ENCODE measurements at regions not wholly inside any gene's neighbourhood (a gene's known extent, or its start where the extent isn't known, plus 50 kb on each side); places are given as distances from the start of the nearest gene placed in this dataset.
"Not testable (repeated sequence)": the region's sequence is repeated elsewhere in the genome, so short reads cannot be mapped to it uniquely, and the experiment has no call there.

GRCh38 chr10:90018819-90019218 lies 317.4 kb downstream of the KIF20B start:
- no peaks in the 10 kb centered on the region for H3K36me3 Mint-ChIP-seq (ENCODE audit: low read depth)
- no peak for DNase-seq (ENCODE audit: low spot score)
- no peak overlapping the region for H3K4me3 Mint-ChIP-seq
- H3K27me3 Mint-ChIP-seq (ENCODE audit: insufficient read depth), result peaks cover 1% of the 10 kb centered on the region
- intact Hi-C loops (cut with micrococcal nuclease), result no loop called here
- no peaks in the 10 kb centered on the region for H3K9me3 Mint-ChIP-seq
- H3K27ac Mint-ChIP-seq, result no peak overlapping the region
- H3K4me1 Mint-ChIP-seq (ENCODE audit: low read depth), result no peaks in the 10 kb centered on the region

GRCh38 chr10:90020506-90020905 lies 319.1 kb downstream of the KIF20B start:
- DNase-seq (ENCODE audit: low spot score), result no peak
- Mint-ChIP-seq H3K27ac (no peak overlapping the region), H3K4me3 (no peak overlapping the region), H3K36me3 (ENCODE audit: low read depth) (no peaks in the 10 kb centered on the region), H3K9me3 (no peaks in the 10 kb centered on the region), H3K4me1 (ENCODE audit: low read depth) (no peaks in the 10 kb centered on the region), H3K27me3 (ENCODE audit: insufficient read depth) (peaks cover 1% of the 10 kb centered on the region)
- intact Hi-C loops (cut with micrococcal nuclease), result no loop called here

- Mint-ChIP-seq H3K27ac (no peak overlapping the region), H3K9me3 (no peaks in the 10 kb centered on the region), H3K4me3 (no peak overlapping the region), H3K4me1 (ENCODE audit: low read depth) (no peaks in the 10 kb centered on the region), H3K27me3 (ENCODE audit: insufficient read depth) (peaks cover 1% of the 10 kb centered on the region), H3K36me3 (ENCODE audit: low read depth) (no peaks in the 10 kb centered on the region)
- DNase-seq (ENCODE audit: low spot score), result no peak
- intact Hi-C loops (cut with micrococcal nuclease), result no loop called here
Observed at GRCh38 chr10:90023950-90024349, 322.6 kb downstream of the KIF20B start.

GRCh38 chr10:90028312-90028711 lies 326.9 kb downstream of the KIF20B start:
- Mint-ChIP-seq H3K27ac (no peak overlapping the region), H3K4me1 (ENCODE audit: low read depth) (no peaks in the 10 kb centered on the region), H3K4me3 (no peak overlapping the region), H3K36me3 (ENCODE audit: low read depth) (no peaks in the 10 kb centered on the region), H3K27me3 (ENCODE audit: insufficient read depth) (no peaks in the 10 kb centered on the region), H3K9me3 (no peaks in the 10 kb centered on the region)
- no peak for DNase-seq (ENCODE audit: low spot score)
- intact Hi-C loops (cut with micrococcal nuclease), result no loop called here

- no peaks in the 10 kb centered on the region for H3K4me1 Mint-ChIP-seq (ENCODE audit: low read depth)
- no peak overlapping the region for H3K27ac Mint-ChIP-seq
- no peak for DNase-seq (ENCODE audit: low spot score)
- no peaks in the 10 kb centered on the region for H3K9me3 Mint-ChIP-seq
- no peak overlapping the region for H3K4me3 Mint-ChIP-seq
- intact Hi-C loops (cut with micrococcal nuclease), result no loop called here
- H3K36me3 Mint-ChIP-seq (ENCODE audit: low read depth), result no peaks in the 10 kb centered on the region
- no peaks in the 10 kb centered on the region for H3K27me3 Mint-ChIP-seq (ENCODE audit: insufficient read depth)
Observed at GRCh38 chr10:90031776-90032175, 330.4 kb downstream of the KIF20B start.

GRCh38 chr10:90032519-90032918 lies 331.1 kb downstream of the KIF20B start:
- H3K27me3 Mint-ChIP-seq (ENCODE audit: insufficient read depth), result no peaks in the 10 kb centered on the region
- H3K4me1 Mint-ChIP-seq (ENCODE audit: low read depth), result no peaks in the 10 kb centered on the region
- H3K36me3 Mint-ChIP-seq (ENCODE audit: low read depth), result no peaks in the 10 kb centered on the region
- no peak for DNase-seq (ENCODE audit: low spot score)
- no peak overlapping the region for H3K4me3 Mint-ChIP-seq
- H3K27ac Mint-ChIP-seq, result no peak overlapping the region
- intact Hi-C loops (cut with micrococcal nuclease), result no loop called here
- H3K9me3 Mint-ChIP-seq, result no peaks in the 10 kb centered on the region

- H3K27me3 Mint-ChIP-seq (ENCODE audit: insufficient read depth); H3K9me3 Mint-ChIP-seq; H3K27ac Mint-ChIP-seq; H3K36me3 Mint-ChIP-seq (ENCODE audit: low read depth); DNase-seq (ENCODE audit: low spot score); H3K4me1 Mint-ChIP-seq (ENCODE audit: low read depth); intact Hi-C loops (cut with micrococcal nuclease); H3K4me3 Mint-ChIP-seq: not testable (repeated sequence)
Observed at GRCh38 chr10:90034862-90035261, 333.5 kb downstream of the KIF20B start.

GRCh38 chr10:90041585-90041984 lies 340.2 kb downstream of the KIF20B start:
- H3K36me3 Mint-ChIP-seq (ENCODE audit: low read depth), result no peaks in the 10 kb centered on the region
- H3K27ac Mint-ChIP-seq, result no peak overlapping the region
- H3K27me3 Mint-ChIP-seq (ENCODE audit: insufficient read depth), result no peaks in the 10 kb centered on the region
- H3K4me3 Mint-ChIP-seq, result no peak overlapping the region
- H3K4me1 Mint-ChIP-seq (ENCODE audit: low read depth), result no peaks in the 10 kb centered on the region
- DNase-seq (ENCODE audit: low spot score), result no peak
- H3K9me3 Mint-ChIP-seq, result no peaks in the 10 kb centered on the region
- intact Hi-C loops (cut with micrococcal nuclease), result no loop called here

- no peak for DNase-seq (ENCODE audit: low spot score)
- H3K36me3 Mint-ChIP-seq (ENCODE audit: low read depth), result no peaks in the 10 kb centered on the region
- H3K4me3 Mint-ChIP-seq, result no peak overlapping the region
- no peaks in the 10 kb centered on the region for H3K27me3 Mint-ChIP-seq (ENCODE audit: insufficient read depth)
- no peaks in the 10 kb centered on the region for H3K4me1 Mint-ChIP-seq (ENCODE audit: low read depth)
- intact Hi-C loops (cut with micrococcal nuclease), result no loop called here
- no peak overlapping the region for H3K27ac Mint-ChIP-seq
- H3K9me3 Mint-ChIP-seq, result no peaks in the 10 kb centered on the region
Observed at GRCh38 chr10:90042075-90042474, 340.7 kb downstream of the KIF20B start.

GRCh38 chr10:90047243-90047729 lies 345.9 kb downstream of the KIF20B start:
- Mint-ChIP-seq H3K27me3 (ENCODE audit: insufficient read depth) (no peaks in the 10 kb centered on the region), H3K4me1 (ENCODE audit: low read depth) (no peaks in the 10 kb centered on the region), H3K4me3 (no peak overlapping the region), H3K9me3 (peaks cover 6% of the 10 kb centered on the region), H3K27ac (no peak overlapping the region), H3K36me3 (ENCODE audit: low read depth) (no peaks in the 10 kb centered on the region)
- no peak for DNase-seq (ENCODE audit: low spot score)
- intact Hi-C loops (cut with micrococcal nuclease), result no loop called here

- intact Hi-C loops (cut with micrococcal nuclease), result no loop called here
- Mint-ChIP-seq H3K4me3 (no peak overlapping the region), H3K4me1 (ENCODE audit: low read depth) (no peaks in the 10 kb centered on the region), H3K9me3 (peaks cover 6% of the 10 kb centered on the region), H3K36me3 (ENCODE audit: low read depth) (no peaks in the 10 kb centered on the region), H3K27ac (no peak overlapping the region), H3K27me3 (ENCODE audit: insufficient read depth) (no peaks in the 10 kb centered on the region)
- DNase-seq (ENCODE audit: low spot score), result no peak
Observed at GRCh38 chr10:90051053-90051452, 349.7 kb downstream of the KIF20B start.

- Mint-ChIP-seq H3K9me3 (peaks cover 6% of the 10 kb centered on the region), H3K4me3 (no peak overlapping the region), H3K27me3 (ENCODE audit: insufficient read depth) (no peaks in the 10 kb centered on the region), H3K27ac (no peak overlapping the region), H3K4me1 (ENCODE audit: low read depth) (no peaks in the 10 kb centered on the region), H3K36me3 (ENCODE audit: low read depth) (no peaks in the 10 kb centered on the region)
- DNase-seq (ENCODE audit: low spot score), result no peak
- intact Hi-C loops (cut with micrococcal nuclease), result no loop called here
Observed at GRCh38 chr10:90051474-90051873, 350.1 kb downstream of the KIF20B start.

- Mint-ChIP-seq H3K4me3 (no peak overlapping the region), H3K9me3 (no peaks in the 10 kb centered on the region), H3K36me3 (ENCODE audit: low read depth) (no peaks in the 10 kb centered on the region), H3K4me1 (ENCODE audit: low read depth) (no peaks in the 10 kb centered on the region), H3K27me3 (ENCODE audit: insufficient read depth) (no peaks in the 10 kb centered on the region), H3K27ac (no peak overlapping the region)
- intact Hi-C loops (cut with micrococcal nuclease), result no loop called here
- DNase-seq (ENCODE audit: low spot score), result no peak
Observed at GRCh38 chr10:90062786-90063185, 361.4 kb downstream of the KIF20B start.

GRCh38 chr10:90064295-90064694 lies 362.9 kb downstream of the KIF20B start:
- DNase-seq (ENCODE audit: low spot score), result no peak

More at GRCh38 chr10:90064295-90064694, 362.9 kb downstream of the KIF20B start:
- H3K36me3 Mint-ChIP-seq (ENCODE audit: low read depth), result no peaks in the 10 kb centered on the region
- H3K9me3 Mint-ChIP-seq, result no peaks in the 10 kb centered on the region
- no peaks in the 10 kb centered on the region for H3K4me1 Mint-ChIP-seq (ENCODE audit: low read depth)
- H3K4me3 Mint-ChIP-seq, result no peak overlapping the region
- intact Hi-C loops (cut with micrococcal nuclease), result no loop called here
- no peaks in the 10 kb centered on the region for H3K27me3 Mint-ChIP-seq (ENCODE audit: insufficient read depth)
- no peak overlapping the region for H3K27ac Mint-ChIP-seq
